ENCODE measurements at regions not wholly inside any gene's neighbourhood (a gene's known extent, or its start where the extent isn't known, plus 50 kb on each side); places are given as distances from the start of the nearest gene placed in this dataset.

GRCh38 chr22:49261616-49262015 is 566.1 kb downstream of the BRD1 start:
- H3K27me3 ChIP-seq (ENCODE audit: low read length) = no peaks in the 10 kb centered on the region
- TF ChIP-seq CTCF (IDR thresholded peaks at IDR 0.05; ENCODE audit: insufficient read depth, low read length, poor library complexity, severe bottlenecking) (no peak), EZH2phosphoT487 (conservative IDR thresholded peaks at IDR 0.05; ENCODE audit: low read length) (no peak)
- H2AFZ ChIP-seq (ENCODE audit: low read depth, low read length, severe bottlenecking) = no peak overlapping the region
- H3K9me2 ChIP-seq (replicated peaks; ENCODE audit: insufficient read depth, low read length) = no peaks in the 10 kb centered on the region
- no peaks in the 10 kb centered on the region for H3F3A ChIP-seq (ENCODE audit: insufficient read depth)
- H3K9ac ChIP-seq (ENCODE audit: low read length) = no peak overlapping the region
- H3K36me3 ChIP-seq (ENCODE audit: low read length) = no peaks in the 10 kb centered on the region
- no peak overlapping the region for H3K27ac ChIP-seq (ENCODE audit: low read depth, low read length)
- no peak overlapping the region for H3K4me3 ChIP-seq (ENCODE audit: insufficient read depth, low read length, poor library complexity, severe bottlenecking)
- no peaks in the 10 kb centered on the region for H3K9me3 ChIP-seq (ENCODE audit: insufficient read depth, low read length)
- no peaks in the 10 kb centered on the region for H4K20me1 ChIP-seq (ENCODE audit: low read depth, low read length)
- no peak overlapping the region for H3K4me2 ChIP-seq (ENCODE audit: low read depth, low read length, poor library complexity, severe bottlenecking)
- no peaks in the 10 kb centered on the region for H3K79me2 ChIP-seq (ENCODE audit: insufficient read depth, low read length)

- H3K9me3 ChIP-seq (ENCODE audit: insufficient read depth, low read length) = no peaks in the 10 kb centered on the region
- no peak overlapping the region for H3K27ac ChIP-seq (ENCODE audit: low read depth, low read length)
- no peaks in the 10 kb centered on the region for H3F3A ChIP-seq (ENCODE audit: insufficient read depth)
- H3K9me2 ChIP-seq (replicated peaks; ENCODE audit: insufficient read depth, low read length) = no peaks in the 10 kb centered on the region
- no peaks in the 10 kb centered on the region for H3K27me3 ChIP-seq (ENCODE audit: low read length)
- H3K4me2 ChIP-seq (ENCODE audit: low read depth, low read length, poor library complexity, severe bottlenecking) = no peak overlapping the region
- H3K79me2 ChIP-seq (ENCODE audit: insufficient read depth, low read length) = no peaks in the 10 kb centered on the region
- H4K20me1 ChIP-seq (ENCODE audit: low read depth, low read length) = no peaks in the 10 kb centered on the region
- H3K9ac ChIP-seq (ENCODE audit: low read length) = no peak overlapping the region
- no peak for TF ChIP-seq CTCF (IDR thresholded peaks at IDR 0.05; ENCODE audit: insufficient read depth, low read length, poor library complexity, severe bottlenecking)
- TF ChIP-seq EZH2phosphoT487 (conservative IDR thresholded peaks at IDR 0.05; ENCODE audit: low read length) = no peak
- H3K36me3 ChIP-seq (ENCODE audit: low read length) = no peaks in the 10 kb centered on the region
- no peak overlapping the region for H2AFZ ChIP-seq (ENCODE audit: low read depth, low read length, severe bottlenecking)
- H3K4me3 ChIP-seq (ENCODE audit: insufficient read depth, low read length, poor library complexity, severe bottlenecking) = no peak overlapping the region
Measured at GRCh38 chr22:49260681-49261580, 566.7 kb downstream of the BRD1 start.

GRCh38 chr22:49259839-49260615 is 567.6 kb downstream of the BRD1 start:
- no peak overlapping the region for H2AFZ ChIP-seq (ENCODE audit: low read depth, low read length, severe bottlenecking)
- TF ChIP-seq CTCF (IDR thresholded peaks at IDR 0.05; ENCODE audit: insufficient read depth, low read length, poor library complexity, severe bottlenecking) (no peak), EZH2phosphoT487 (conservative IDR thresholded peaks at IDR 0.05; ENCODE audit: low read length) (no peak)
- H3K27me3 ChIP-seq (ENCODE audit: low read length) = no peaks in the 10 kb centered on the region
- H3K4me3 ChIP-seq (ENCODE audit: insufficient read depth, low read length, poor library complexity, severe bottlenecking) = no peak overlapping the region
- no peaks in the 10 kb centered on the region for H3K9me2 ChIP-seq (replicated peaks; ENCODE audit: insufficient read depth, low read length)
- H3K4me2 ChIP-seq (ENCODE audit: low read depth, low read length, poor library complexity, severe bottlenecking) = no peak overlapping the region
- H3K36me3 ChIP-seq (ENCODE audit: low read length) = no peaks in the 10 kb centered on the region
- no peaks in the 10 kb centered on the region for H3F3A ChIP-seq (ENCODE audit: insufficient read depth)
- no peak overlapping the region for H3K9ac ChIP-seq (ENCODE audit: low read length)
- no peak overlapping the region for H3K27ac ChIP-seq (ENCODE audit: low read depth, low read length)
- H3K9me3 ChIP-seq (ENCODE audit: insufficient read depth, low read length) = no peaks in the 10 kb centered on the region
- H3K79me2 ChIP-seq (ENCODE audit: insufficient read depth, low read length) = no peaks in the 10 kb centered on the region
- H4K20me1 ChIP-seq (ENCODE audit: low read depth, low read length) = no peaks in the 10 kb centered on the region
